ENCODE measurements at regions not wholly inside any gene's neighbourhood (a gene's known extent, or its start where the extent isn't known, plus 50 kb on each side); places are given as distances from the start of the nearest gene placed in this dataset.

DNA sequence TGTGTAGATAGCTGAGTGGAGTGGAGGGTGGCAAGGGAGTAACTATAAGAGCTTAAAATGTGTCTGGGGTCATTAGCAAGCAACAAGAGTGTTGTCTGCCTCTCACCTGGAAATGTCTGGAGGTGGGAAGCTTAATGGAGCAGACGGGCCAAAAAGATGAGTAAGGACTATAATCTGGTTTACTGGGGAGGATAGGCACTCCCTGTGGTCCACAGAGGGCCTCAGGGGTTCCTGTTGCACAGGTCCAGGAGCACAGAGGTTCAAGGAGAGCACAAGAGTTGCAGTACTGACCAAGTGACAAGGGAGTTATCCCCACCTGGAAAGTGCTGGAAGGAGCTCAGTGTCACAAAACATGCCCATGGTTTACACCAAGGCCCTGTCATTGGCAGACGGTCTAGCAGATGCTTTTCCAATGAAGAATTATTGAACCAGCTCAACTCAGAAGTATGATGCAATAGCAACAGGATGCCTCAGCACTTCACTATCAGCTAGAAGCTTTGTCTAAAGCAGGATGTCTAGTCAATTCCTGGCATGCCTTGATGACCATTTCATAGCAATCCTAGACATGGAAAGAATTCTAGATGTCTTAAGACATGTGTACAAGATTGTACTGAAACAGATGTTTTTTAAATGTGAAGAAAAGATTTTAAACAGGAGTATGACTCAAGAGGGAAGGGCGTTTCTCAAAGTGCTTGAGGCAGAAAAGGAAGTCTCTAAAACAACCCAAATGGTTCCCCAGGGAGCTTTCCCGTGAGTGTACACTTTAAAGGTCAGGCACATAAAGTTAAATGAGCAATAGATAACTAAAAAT is 62.9 kb upstream of the SERPINE2 start:
- Histone ChIP-seq H4K20me1 (replicated peaks; ENCODE audit: insufficient read depth) (no peaks in the 10 kb centered on the region), H3F3A (replicated peaks; ENCODE audit: low read depth) (no peaks in the 10 kb centered on the region), H3K4me1 (ENCODE audit: insufficient read depth) (no peaks in the 10 kb centered on the region), H3K36me3 (ENCODE audit: insufficient read depth) (no peaks in the 10 kb centered on the region), H3K27me3 (ENCODE audit: insufficient read depth) (no peaks in the 10 kb centered on the region), H3K4me3 (no peak overlapping the region), H3K9me2 (ENCODE audit: insufficient read depth) (peaks cover 23% of the 10 kb centered on the region), H3K4me2 (no peak overlapping the region), H3K27ac (ENCODE audit: low read depth) (no peak overlapping the region), H3K79me2 (replicated peaks; ENCODE audit: insufficient read depth) (no peaks in the 10 kb centered on the region), H2AFZ (peak overlapping the region; percentile 28; the same call in 1 of the 2 replicates)
- Mint-ChIP-seq H3K27ac (no peak overlapping the region), H3K27me3 (ENCODE audit: insufficient read depth, low read depth, poor library complexity) (peaks cover 10% of the 10 kb centered on the region), H3K9me3 (no peaks in the 10 kb centered on the region), H3K4me1 (no peaks in the 10 kb centered on the region), H3K4me3 (no peak overlapping the region), H3K36me3 (ENCODE audit: low read depth) (no peaks in the 10 kb centered on the region)
- no peak for DNase-seq (ENCODE audit: low spot score)
- no peak for TF ChIP-seq NANOG (IDR thresholded peaks at IDR 0.05; ENCODE audit: borderline replicate concordance)
- TF ChIP-seq, protein P1, sequence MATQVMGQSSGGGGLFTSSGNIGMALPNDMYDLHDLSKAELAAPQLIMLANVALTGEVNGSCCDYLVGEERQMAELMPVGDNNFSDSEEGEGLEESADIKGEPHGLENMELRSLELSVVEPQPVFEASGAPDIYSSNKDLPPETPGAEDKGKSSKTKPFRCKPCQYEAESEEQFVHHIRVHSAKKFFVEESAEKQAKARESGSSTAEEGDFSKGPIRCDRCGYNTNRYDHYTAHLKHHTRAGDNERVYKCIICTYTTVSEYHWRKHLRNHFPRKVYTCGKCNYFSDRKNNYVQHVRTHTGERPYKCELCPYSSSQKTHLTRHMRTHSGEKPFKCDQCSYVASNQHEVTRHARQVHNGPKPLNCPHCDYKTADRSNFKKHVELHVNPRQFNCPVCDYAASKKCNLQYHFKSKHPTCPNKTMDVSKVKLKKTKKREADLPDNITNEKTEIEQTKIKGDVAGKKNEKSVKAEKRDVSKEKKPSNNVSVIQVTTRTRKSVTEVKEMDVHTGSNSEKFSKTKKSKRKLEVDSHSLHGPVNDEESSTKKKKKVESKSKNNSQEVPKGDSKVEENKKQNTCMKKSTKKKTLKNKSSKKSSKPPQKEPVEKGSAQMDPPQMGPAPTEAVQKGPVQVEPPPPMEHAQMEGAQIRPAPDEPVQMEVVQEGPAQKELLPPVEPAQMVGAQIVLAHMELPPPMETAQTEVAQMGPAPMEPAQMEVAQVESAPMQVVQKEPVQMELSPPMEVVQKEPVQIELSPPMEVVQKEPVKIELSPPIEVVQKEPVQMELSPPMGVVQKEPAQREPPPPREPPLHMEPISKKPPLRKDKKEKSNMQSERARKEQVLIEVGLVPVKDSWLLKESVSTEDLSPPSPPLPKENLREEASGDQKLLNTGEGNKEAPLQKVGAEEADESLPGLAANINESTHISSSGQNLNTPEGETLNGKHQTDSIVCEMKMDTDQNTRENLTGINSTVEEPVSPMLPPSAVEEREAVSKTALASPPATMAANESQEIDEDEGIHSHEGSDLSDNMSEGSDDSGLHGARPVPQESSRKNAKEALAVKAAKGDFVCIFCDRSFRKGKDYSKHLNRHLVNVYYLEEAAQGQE (IDR thresholded peaks at IDR 0.05; ENCODE audit: unreplicated experiment) = no peak
- no peak for TF ChIP-seq STAT1 (IDR thresholded peaks at IDR 0.05; ENCODE audit: unreplicated experiment)
- TF ChIP-seq, protein P2, sequence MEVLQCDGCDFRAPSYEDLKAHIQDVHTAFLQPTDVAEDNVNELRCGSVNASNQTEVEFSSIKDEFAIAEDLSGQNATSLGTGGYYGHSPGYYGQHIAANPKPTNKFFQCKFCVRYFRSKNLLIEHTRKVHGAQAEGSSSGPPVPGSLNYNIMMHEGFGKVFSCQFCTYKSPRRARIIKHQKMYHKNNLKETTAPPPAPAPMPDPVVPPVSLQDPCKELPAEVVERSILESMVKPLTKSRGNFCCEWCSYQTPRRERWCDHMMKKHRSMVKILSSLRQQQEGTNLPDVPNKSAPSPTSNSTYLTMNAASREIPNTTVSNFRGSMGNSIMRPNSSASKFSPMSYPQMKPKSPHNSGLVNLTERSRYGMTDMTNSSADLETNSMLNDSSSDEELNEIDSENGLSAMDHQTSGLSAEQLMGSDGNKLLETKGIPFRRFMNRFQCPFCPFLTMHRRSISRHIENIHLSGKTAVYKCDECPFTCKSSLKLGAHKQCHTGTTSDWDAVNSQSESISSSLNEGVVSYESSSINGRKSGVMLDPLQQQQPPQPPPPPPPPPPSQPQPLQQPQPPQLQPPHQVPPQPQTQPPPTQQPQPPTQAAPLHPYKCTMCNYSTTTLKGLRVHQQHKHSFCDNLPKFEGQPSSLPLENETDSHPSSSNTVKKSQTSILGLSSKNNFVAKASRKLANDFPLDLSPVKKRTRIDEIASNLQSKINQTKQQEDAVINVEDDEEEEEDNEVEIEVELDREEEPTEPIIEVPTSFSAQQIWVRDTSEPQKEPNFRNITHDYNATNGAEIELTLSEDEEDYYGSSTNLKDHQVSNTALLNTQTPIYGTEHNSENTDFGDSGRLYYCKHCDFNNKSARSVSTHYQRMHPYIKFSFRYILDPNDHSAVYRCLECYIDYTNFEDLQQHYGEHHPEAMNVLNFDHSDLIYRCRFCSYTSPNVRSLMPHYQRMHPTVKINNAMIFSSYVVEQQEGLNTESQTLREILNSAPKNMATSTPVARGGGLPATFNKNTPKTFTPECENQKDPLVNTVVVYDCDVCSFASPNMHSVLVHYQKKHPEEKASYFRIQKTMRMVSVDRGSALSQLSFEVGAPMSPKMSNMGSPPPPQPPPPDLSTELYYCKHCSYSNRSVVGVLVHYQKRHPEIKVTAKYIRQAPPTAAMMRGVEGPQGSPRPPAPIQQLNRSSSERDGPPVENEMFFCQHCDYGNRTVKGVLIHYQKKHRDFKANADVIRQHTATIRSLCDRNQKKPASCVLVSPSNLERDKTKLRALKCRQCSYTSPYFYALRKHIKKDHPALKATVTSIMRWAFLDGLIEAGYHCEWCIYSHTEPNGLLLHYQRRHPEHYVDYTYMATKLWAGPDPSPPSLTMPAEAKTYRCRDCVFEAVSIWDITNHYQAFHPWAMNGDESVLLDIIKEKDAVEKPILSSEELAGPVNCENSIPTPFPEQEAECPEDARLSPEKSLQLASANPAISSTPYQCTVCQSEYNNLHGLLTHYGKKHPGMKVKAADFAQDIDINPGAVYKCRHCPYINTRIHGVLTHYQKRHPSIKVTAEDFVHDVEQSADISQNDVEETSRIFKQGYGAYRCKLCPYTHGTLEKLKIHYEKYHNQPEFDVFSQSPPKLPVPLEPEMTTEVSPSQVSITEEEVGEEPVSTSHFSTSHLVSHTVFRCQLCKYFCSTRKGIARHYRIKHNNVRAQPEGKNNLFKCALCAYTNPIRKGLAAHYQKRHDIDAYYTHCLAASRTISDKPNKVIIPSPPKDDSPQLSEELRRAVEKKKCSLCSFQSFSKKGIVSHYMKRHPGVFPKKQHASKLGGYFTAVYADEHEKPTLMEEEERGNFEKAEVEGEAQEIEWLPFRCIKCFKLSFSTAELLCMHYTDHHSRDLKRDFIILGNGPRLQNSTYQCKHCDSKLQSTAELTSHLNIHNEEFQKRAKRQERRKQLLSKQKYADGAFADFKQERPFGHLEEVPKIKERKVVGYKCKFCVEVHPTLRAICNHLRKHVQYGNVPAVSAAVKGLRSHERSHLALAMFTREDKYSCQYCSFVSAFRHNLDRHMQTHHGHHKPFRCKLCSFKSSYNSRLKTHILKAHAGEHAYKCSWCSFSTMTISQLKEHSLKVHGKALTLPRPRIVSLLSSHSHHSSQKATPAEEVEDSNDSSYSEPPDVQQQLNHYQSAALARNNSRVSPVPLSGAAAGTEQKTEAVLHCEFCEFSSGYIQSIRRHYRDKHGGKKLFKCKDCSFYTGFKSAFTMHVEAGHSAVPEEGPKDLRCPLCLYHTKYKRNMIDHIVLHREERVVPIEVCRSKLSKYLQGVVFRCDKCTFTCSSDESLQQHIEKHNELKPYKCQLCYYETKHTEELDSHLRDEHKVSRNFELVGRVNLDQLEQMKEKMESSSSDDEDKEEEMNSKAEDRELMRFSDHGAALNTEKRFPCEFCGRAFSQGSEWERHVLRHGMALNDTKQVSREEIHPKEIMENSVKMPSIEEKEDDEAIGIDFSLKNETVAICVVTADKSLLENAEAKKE (CRISPR knock-in tag; IDR thresholded peaks at IDR 0.05) = no peak
- no peak for TF ChIP-seq EZH2phosphoT487 (IDR thresholded peaks at IDR 0.05; ENCODE audit: unreplicated experiment)
- no peak for TF ChIP-seq CREB1 (CRISPR knock-in tag; IDR thresholded peaks at IDR 0.05; ENCODE audit: low read depth)
- no peak for TF ChIP-seq EZH2 (IDR thresholded peaks at IDR 0.05; ENCODE audit: low read depth, unreplicated experiment)
- TF ChIP-seq, protein P3, sequence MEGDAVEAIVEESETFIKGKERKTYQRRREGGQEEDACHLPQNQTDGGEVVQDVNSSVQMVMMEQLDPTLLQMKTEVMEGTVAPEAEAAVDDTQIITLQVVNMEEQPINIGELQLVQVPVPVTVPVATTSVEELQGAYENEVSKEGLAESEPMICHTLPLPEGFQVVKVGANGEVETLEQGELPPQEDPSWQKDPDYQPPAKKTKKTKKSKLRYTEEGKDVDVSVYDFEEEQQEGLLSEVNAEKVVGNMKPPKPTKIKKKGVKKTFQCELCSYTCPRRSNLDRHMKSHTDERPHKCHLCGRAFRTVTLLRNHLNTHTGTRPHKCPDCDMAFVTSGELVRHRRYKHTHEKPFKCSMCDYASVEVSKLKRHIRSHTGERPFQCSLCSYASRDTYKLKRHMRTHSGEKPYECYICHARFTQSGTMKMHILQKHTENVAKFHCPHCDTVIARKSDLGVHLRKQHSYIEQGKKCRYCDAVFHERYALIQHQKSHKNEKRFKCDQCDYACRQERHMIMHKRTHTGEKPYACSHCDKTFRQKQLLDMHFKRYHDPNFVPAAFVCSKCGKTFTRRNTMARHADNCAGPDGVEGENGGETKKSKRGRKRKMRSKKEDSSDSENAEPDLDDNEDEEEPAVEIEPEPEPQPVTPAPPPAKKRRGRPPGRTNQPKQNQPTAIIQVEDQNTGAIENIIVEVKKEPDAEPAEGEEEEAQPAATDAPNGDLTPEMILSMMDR (conservative IDR thresholded peaks at IDR 0.05; ENCODE audit: low read depth in 2 of 2) = no peak
- TF ChIP-seq, protein P4, sequence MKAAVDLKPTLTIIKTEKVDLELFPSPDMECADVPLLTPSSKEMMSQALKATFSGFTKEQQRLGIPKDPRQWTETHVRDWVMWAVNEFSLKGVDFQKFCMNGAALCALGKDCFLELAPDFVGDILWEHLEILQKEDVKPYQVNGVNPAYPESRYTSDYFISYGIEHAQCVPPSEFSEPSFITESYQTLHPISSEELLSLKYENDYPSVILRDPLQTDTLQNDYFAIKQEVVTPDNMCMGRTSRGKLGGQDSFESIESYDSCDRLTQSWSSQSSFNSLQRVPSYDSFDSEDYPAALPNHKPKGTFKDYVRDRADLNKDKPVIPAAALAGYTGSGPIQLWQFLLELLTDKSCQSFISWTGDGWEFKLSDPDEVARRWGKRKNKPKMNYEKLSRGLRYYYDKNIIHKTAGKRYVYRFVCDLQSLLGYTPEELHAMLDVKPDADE (IDR thresholded peaks at IDR 0.05) = no peak
- TF ChIP-seq POLR2AphosphoS5 (IDR thresholded peaks at IDR 0.05; ENCODE audit: low read depth) = no peak
- no peak for TF ChIP-seq JUNB (IDR thresholded peaks at IDR 0.05; ENCODE audit: unreplicated experiment)
- ATAC-seq = no peak
